ENCODE measurements at regions not wholly inside any gene's neighbourhood (a gene's known extent, or its start where the extent isn't known, plus 50 kb on each side); places are given as distances from the start of the nearest gene placed in this dataset.

DNA sequence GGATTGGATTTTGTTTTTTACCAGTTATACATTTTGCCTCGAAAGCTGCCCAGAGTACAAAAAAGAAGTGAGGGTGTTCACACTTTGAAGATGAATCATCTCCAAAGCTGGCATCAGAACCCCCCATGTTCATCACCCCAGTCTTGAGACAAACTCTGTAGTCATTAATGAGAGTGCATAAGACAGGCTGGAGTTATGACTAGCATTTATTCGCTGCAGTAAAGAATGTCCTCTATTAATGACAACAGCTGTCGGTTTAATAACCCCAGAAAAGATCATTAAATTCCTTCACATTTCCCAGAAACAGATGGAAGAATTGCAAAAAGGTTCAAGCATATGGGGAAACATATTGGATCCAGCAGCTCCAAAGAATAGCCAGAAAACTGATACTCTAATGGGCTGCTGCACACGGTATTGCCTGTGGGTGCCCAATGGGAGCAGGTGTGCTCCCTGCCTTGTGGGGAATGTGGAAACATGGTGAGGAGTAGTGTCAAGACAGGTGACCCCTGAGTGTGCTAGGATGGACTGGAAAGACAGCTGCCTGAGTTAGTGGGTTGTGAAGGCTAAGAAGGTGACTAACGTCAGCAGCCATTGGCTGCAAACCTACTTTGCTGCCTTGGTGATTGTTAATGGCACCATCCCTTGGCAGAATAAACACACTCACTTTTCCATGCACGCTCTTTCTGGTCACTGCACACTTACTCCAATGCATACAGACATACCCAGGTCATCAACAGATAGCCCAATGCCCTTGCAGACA, 81.9 kb downstream of the AIPL1 start (continued):
- TF ChIP-seq, protein P1, sequence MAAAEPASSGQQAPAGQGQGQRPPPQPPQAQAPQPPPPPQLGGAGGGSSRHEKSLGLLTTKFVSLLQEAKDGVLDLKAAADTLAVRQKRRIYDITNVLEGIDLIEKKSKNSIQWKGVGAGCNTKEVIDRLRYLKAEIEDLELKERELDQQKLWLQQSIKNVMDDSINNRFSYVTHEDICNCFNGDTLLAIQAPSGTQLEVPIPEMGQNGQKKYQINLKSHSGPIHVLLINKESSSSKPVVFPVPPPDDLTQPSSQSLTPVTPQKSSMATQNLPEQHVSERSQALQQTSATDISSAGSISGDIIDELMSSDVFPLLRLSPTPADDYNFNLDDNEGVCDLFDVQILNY (CRISPR knock-in tag; IDR thresholded peaks at IDR 0.05): no peak
- no peak for TF ChIP-seq ATF1 (CRISPR knock-in tag; IDR thresholded peaks at IDR 0.05)
- no peak for TF ChIP-seq ZNF263 (CRISPR knock-in tag; IDR thresholded peaks at IDR 0.05; ENCODE audit: low read depth)
- TF ChIP-seq, protein P2, sequence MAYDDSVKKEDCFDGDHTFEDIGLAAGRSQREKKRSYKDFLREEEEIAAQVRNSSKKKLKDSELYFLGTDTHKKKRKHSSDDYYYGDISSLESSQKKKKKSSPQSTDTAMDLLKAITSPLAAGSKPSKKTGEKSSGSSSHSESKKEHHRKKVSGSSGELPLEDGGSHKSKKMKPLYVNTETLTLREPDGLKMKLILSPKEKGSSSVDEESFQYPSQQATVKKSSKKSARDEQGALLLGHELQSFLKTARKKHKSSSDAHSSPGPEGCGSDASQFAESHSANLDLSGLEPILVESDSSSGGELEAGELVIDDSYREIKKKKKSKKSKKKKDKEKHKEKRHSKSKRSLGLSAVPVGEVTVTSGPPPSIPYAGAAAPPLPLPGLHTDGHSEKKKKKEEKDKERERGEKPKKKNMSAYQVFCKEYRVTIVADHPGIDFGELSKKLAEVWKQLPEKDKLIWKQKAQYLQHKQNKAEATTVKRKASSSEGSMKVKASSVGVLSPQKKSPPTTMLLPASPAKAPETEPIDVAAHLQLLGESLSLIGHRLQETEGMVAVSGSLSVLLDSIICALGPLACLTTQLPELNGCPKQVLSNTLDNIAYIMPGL (CRISPR knock-in tag; IDR thresholded peaks at IDR 0.05): no peak
- no peak for TF ChIP-seq ZNF219 (CRISPR knock-in tag; IDR thresholded peaks at IDR 0.05; ENCODE audit: borderline replicate concordance)
- TF ChIP-seq, protein P3, sequence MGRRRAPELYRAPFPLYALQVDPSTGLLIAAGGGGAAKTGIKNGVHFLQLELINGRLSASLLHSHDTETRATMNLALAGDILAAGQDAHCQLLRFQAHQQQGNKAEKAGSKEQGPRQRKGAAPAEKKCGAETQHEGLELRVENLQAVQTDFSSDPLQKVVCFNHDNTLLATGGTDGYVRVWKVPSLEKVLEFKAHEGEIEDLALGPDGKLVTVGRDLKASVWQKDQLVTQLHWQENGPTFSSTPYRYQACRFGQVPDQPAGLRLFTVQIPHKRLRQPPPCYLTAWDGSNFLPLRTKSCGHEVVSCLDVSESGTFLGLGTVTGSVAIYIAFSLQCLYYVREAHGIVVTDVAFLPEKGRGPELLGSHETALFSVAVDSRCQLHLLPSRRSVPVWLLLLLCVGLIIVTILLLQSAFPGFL (CRISPR knock-in tag; IDR thresholded peaks at IDR 0.05; ENCODE audit: borderline replicate concordance): no peak
- TF ChIP-seq KAT7 (CRISPR knock-in tag; IDR thresholded peaks at IDR 0.05; ENCODE audit: borderline replicate concordance): no peak
- TF ChIP-seq SOX15 (CRISPR knock-in tag; IDR thresholded peaks at IDR 0.05): no peak
- no peak for TF ChIP-seq NR2C2 (CRISPR knock-in tag; IDR thresholded peaks at IDR 0.05)

DNA sequence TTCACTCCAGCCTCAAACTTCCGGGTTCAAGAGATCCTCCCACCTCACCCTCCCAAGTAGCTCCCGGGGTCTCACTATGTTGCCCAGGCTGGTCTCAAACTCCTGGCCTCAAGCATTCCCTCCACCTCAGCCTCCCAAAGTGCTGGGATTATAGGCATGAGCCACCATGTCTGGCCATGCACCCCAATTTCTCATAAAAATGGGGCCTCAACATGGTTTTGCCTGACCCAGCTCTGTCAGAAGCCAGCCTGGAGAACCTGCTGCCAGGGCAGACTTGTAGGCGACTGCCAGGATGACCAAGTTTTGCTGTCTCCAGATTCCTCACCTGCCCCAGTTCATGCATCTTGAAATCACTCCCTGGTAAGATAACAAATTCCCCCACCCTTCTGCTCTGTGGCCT, 82.9 kb downstream of the AIPL1 start:
- Mint-ChIP-seq H3K9me3 (no peaks in the 10 kb centered on the region), H3K27ac (no peak overlapping the region), H3K4me1 (no peaks in the 10 kb centered on the region; the same call in 1 of the 2 replicates), H3K36me3 (no peaks in the 10 kb centered on the region), H3K4me3 (no peak overlapping the region), H3K27me3 (ENCODE audit: low read depth) (no peaks in the 10 kb centered on the region; the same call in 1 of the 2 replicates)
- TF ChIP-seq, protein P4, sequence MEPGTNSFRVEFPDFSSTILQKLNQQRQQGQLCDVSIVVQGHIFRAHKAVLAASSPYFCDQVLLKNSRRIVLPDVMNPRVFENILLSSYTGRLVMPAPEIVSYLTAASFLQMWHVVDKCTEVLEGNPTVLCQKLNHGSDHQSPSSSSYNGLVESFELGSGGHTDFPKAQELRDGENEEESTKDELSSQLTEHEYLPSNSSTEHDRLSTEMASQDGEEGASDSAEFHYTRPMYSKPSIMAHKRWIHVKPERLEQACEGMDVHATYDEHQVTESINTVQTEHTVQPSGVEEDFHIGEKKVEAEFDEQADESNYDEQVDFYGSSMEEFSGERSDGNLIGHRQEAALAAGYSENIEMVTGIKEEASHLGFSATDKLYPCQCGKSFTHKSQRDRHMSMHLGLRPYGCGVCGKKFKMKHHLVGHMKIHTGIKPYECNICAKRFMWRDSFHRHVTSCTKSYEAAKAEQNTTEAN (CRISPR knock-in tag; IDR thresholded peaks at IDR 0.05): no peak
- TF ChIP-seq, protein P5, sequence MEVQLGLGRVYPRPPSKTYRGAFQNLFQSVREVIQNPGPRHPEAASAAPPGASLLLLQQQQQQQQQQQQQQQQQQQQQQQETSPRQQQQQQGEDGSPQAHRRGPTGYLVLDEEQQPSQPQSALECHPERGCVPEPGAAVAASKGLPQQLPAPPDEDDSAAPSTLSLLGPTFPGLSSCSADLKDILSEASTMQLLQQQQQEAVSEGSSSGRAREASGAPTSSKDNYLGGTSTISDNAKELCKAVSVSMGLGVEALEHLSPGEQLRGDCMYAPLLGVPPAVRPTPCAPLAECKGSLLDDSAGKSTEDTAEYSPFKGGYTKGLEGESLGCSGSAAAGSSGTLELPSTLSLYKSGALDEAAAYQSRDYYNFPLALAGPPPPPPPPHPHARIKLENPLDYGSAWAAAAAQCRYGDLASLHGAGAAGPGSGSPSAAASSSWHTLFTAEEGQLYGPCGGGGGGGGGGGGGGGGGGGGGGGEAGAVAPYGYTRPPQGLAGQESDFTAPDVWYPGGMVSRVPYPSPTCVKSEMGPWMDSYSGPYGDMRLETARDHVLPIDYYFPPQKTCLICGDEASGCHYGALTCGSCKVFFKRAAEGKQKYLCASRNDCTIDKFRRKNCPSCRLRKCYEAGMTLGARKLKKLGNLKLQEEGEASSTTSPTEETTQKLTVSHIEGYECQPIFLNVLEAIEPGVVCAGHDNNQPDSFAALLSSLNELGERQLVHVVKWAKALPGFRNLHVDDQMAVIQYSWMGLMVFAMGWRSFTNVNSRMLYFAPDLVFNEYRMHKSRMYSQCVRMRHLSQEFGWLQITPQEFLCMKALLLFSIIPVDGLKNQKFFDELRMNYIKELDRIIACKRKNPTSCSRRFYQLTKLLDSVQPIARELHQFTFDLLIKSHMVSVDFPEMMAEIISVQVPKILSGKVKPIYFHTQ (CRISPR knock-in tag; IDR thresholded peaks at IDR 0.05): no peak
- TF ChIP-seq ZNF317 (CRISPR knock-in tag; IDR thresholded peaks at IDR 0.05; ENCODE audit: borderline replicate concordance, low read depth): no peak
- TF ChIP-seq, protein P6, sequence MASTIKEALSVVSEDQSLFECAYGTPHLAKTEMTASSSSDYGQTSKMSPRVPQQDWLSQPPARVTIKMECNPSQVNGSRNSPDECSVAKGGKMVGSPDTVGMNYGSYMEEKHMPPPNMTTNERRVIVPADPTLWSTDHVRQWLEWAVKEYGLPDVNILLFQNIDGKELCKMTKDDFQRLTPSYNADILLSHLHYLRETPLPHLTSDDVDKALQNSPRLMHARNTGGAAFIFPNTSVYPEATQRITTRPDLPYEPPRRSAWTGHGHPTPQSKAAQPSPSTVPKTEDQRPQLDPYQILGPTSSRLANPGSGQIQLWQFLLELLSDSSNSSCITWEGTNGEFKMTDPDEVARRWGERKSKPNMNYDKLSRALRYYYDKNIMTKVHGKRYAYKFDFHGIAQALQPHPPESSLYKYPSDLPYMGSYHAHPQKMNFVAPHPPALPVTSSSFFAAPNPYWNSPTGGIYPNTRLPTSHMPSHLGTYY (CRISPR knock-in tag; IDR thresholded peaks at IDR 0.05): no peak
- no peak for TF ChIP-seq CREM (CRISPR knock-in tag; IDR thresholded peaks at IDR 0.05)
- TF ChIP-seq ZNF423 (CRISPR knock-in tag; IDR thresholded peaks at IDR 0.05): no peak
- no peak for TF ChIP-seq SMAD4 (CRISPR knock-in tag; IDR thresholded peaks at IDR 0.05)
- no peak for TF ChIP-seq ZNF671 (CRISPR knock-in tag; IDR thresholded peaks at IDR 0.05)
- TF ChIP-seq MXD4 (CRISPR knock-in tag; IDR thresholded peaks at IDR 0.05; ENCODE audit: borderline replicate concordance): no peak
- TF ChIP-seq JUN (CRISPR knock-in tag; IDR thresholded peaks at IDR 0.05): no peak
- TF ChIP-seq, protein P7, sequence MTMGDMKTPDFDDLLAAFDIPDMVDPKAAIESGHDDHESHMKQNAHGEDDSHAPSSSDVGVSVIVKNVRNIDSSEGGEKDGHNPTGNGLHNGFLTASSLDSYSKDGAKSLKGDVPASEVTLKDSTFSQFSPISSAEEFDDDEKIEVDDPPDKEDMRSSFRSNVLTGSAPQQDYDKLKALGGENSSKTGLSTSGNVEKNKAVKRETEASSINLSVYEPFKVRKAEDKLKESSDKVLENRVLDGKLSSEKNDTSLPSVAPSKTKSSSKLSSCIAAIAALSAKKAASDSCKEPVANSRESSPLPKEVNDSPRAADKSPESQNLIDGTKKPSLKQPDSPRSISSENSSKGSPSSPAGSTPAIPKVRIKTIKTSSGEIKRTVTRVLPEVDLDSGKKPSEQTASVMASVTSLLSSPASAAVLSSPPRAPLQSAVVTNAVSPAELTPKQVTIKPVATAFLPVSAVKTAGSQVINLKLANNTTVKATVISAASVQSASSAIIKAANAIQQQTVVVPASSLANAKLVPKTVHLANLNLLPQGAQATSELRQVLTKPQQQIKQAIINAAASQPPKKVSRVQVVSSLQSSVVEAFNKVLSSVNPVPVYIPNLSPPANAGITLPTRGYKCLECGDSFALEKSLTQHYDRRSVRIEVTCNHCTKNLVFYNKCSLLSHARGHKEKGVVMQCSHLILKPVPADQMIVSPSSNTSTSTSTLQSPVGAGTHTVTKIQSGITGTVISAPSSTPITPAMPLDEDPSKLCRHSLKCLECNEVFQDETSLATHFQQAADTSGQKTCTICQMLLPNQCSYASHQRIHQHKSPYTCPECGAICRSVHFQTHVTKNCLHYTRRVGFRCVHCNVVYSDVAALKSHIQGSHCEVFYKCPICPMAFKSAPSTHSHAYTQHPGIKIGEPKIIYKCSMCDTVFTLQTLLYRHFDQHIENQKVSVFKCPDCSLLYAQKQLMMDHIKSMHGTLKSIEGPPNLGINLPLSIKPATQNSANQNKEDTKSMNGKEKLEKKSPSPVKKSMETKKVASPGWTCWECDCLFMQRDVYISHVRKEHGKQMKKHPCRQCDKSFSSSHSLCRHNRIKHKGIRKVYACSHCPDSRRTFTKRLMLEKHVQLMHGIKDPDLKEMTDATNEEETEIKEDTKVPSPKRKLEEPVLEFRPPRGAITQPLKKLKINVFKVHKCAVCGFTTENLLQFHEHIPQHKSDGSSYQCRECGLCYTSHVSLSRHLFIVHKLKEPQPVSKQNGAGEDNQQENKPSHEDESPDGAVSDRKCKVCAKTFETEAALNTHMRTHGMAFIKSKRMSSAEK (CRISPR knock-in tag; IDR thresholded peaks at IDR 0.05; ENCODE audit: borderline replicate concordance): no peak
- POLR2A ChIA-PET: no interaction called here
- ATAC-seq: no peak
- no peak for DNase-seq (ENCODE audit: low spot score)
- CTCF ChIA-PET: no interaction called here
